ENCODE measurements at regions not wholly inside any gene's neighbourhood (a gene's known extent, or its start where the extent isn't known, plus 50 kb on each side); places are given as distances from the start of the nearest gene placed in this dataset.

GRCh38 chr2:3000968-3001367, 376.6 kb downstream of the EIPR1 start:
- no peak for DNase-seq

- no peak for DNase-seq
These were observed 377.5 kb downstream of the EIPR1 start for GRCh38 chr2:3000125-3000524.

DNA sequence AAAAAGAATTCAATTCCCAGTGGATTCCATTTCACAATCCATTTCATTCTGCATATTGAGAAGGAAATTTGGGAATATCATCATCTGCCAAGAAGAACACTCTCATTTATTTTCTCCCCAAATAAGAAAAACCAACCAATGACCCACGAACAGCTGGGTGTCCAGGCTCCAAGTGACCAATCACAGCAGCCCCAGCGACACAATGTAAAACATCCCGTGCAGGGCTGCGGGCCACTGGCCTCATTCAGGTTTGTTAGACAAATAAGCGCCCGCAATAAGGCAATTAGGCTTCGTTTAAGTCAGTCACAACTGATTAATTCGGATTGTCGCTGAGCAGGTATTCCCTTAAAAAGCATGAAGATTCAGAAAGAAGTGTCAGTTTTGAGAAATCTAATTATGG, 378.6 kb downstream of the EIPR1 start:
- DNase-seq = no peak

DNA sequence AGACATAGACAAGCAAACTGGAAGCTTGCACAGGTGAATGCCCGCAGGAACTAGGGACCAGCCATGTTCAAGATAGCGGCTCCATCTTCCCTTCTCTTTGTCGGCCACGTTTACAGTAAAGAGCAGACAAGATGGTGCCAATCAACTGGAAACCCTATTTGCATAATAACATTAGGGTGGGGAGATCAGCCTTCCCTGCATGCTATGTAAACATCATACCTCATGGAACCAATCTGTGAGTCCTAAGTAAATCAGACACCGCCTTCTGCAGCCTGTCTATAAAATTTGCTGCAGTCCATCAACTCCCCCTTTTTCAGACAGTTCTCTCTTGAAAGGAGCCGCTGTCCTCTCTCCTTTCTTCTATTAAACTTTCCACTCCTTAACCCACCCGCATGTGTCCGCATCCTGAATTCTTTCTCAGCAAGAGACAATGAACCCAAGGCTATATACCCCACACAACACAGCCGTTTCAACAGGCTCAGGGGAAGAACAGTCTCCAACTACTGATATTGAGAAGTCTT, 384.4 kb downstream of the EIPR1 start:
- DNase-seq = no peak

DNA sequence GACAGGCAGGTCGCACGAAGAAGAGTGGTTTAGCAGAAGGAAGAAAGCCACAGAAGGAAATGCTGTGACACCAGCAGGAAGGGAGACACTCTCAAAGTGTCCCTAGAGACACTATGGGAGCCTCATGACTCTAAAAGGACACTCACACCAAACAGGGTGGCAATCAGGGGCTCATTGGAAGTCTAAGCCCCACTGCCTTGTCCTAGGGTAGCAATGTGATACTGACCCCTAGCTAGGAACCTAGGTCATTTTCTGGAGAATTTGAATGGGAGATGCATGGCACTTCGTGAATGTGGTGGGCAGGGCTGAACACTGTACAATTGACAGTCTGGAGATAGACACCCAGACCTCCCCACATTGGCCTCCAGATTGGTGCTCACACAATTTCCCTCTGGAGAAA, 385.0 kb downstream of the EIPR1 start:
- DNase-seq = no peak

- DNase-seq = no peak
These were observed 392.6 kb downstream of the EIPR1 start for GRCh38 chr2:2985020-2985419.

- no peak for DNase-seq
These were observed 396.6 kb downstream of the EIPR1 start for GRCh38 chr2:2981000-2981399.

DNA sequence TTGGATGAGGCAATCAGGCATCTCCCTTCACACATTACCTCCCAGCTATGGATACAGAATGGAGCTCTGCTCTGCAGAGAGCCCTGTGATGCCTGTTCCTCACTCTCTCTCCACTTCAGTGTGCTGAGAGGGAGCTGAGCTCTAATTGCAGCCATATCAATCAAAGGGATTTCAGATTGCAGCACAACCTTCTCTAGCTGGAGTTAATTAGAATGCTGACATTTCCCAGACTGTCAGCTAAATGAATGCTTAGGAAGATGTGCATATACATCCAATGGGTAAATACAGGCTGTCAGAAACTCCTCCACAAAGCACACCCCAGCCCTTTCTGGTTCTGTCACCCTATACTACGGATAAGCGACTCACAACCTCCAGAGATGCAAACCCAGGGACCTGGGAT, 402.6 kb downstream of the EIPR1 start:
- DNase-seq = peak in 1 of 51 donors; percentile 38

DNA sequence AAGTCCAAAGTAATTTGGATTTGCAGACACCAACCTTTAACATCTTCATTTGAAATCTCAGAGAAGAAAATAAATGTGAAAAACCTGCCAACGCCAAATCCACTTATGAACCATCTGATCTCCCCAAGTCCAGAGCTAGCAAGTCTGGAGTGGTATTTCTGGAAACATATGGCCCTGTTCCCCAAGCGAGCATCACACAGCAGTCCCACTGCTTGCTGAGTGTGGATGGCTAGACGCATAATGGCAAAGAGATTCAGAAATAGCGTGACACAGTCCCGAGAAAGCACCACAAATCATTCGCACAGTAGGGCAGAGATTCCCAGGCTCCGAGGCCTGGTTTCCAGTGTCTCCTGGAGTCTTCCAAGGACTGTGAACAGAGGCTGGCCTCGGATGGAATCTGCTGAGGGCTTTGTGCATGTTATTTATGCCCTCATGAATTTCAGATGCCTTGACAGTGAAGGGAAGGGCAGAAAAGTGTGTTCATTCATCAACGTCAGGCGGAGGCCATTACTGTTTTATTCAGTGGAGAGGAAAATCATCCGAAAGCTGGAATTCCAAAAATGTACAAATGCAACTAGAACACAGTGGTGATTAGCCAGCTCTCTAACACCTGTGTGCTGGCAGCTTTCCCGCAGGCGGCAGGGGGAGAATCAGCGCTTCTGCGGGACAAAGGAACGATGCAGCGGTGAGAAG, 417.0 kb downstream of the EIPR1 start:
- DNase-seq = no peak

GRCh38 chr2:2950403-2950952, 427.1 kb downstream of the EIPR1 start:
- peak in 2 of 51 donors; percentile 2 to 21 for DNase-seq

DNA sequence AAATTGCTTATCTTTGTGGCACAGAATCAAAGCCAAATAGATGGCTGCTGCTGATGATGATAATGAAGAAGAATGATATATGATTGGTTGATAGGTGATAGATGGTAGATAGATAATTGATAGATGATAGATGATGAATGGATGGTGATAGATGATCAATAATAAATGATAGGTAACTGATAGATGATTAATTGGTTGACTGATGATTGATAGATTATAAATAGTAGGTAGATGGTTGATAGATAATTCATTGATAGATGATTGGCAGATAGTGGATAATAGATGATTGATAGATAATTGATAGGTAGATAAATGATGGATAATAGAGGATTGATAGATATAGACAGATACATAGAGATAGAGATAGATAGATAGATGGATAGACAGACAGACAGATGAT, 430.2 kb downstream of the EIPR1 start:
- DNase-seq = no peak

- no peak for DNase-seq
These were observed 434.7 kb downstream of the EIPR1 start for GRCh38 chr2:2942906-2943305.

DNA sequence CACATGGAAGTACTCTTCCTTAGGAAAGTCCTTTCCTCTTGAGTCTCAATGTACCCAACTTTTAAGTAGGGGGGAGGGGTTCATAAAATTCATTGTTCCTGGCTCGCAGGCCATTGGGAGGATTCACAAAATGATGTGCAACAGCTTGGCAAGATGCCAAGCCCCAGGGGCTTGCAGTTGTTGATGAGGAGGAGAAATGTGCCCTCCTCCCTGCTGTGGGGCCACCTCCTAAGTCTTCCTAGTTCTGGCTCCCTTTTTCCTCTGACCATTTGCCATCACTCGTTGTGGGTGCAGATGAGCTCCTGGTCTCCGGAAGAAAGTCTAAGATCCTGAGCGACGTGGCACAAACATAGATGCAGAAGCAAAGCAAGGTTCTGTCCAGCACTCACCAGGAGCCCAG, 435.4 kb downstream of the EIPR1 start:
- no peak for DNase-seq

GRCh38 chr2:2941205-2941604, 436.4 kb downstream of the EIPR1 start:
- no peak for DNase-seq

DNA sequence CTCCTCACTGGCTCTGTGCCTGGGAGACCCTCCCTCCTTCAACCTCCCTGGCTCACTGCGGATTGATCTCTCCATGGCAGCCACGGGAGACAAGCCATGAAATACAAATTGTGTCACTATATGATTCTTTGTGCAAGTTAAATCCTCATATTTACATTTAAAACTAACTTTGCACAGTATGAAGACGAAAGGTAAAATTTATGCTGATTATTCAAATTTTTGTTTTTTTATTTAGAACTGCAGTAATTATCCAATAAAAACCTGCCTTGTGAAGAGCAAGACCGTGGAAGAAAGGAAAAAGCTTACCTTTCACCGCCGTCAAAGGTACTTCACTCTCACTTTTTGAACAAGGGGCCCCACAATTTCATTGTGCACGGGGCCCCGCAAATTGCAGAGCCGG, 436.9 kb downstream of the EIPR1 start:
- no peak for DNase-seq

DNA sequence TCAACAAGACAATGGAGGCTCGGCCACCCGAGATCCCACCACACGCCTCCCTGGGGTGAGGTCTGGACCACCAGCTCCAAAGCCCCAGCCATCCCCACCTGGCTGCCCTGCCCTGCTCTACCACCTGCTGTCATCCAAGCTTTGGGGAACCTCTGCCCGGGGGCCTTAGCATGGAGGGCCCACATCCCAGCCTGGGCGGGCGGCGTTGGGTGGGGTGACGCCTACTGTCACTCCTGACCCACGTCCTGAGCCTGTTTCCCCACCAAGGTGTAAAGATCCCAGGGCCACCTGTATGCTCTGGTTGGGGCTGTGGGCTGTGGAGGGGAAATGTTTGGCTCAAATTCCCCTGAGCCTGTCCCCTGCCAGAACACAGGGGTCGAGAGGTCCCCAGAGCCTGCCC, 437.6 kb downstream of the EIPR1 start:
- no peak for DNase-seq

- DNase-seq = no peak
These were observed 438.4 kb downstream of the EIPR1 start for GRCh38 chr2:2939078-2939795.

DNA sequence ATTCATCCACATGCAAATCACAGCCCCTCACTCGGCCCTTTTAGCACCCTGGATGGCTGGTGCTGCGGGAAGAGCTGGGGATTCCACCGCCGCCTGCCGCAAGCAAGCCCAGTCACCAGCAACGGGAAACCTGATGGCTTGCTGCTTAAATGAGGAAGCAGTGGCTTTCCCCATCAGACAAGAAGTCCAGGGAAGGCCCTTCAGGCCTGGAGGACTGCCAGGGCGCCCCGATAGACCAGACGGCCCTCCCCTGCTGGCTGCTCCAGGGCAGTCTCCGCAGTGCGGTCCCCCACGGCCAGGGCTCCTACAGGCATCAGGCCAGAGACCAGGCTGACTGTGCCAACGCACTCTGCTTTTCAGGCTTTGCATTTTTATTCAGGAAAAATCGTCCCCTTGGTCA, 439.1 kb downstream of the EIPR1 start:
- peak in 36 of 51 donors; percentile 7 to 82 (median 46) for DNase-seq

- no peak for DNase-seq
These were observed 442.0 kb downstream of the EIPR1 start for GRCh38 chr2:2935445-2936149.

DNA sequence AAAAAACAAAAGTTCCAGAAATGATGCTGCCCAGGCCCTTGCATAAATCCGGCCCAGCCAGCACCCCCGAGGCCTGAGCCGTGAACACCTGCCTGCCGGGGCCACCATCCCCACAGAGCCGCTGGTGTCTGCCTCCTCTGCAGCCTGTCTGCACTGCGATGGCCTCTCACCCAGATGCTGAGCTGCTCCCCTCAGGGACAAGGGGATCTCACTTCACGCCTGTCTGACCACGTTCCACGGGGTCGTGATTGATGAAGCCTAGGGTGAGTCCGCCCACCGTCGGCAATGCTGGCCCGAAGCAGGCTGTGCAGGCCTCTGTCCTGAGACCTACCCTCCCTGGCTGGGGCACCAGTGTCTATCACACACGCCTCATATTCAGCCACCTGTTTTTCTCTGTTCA, 444.2 kb downstream of the EIPR1 start:
- no peak for DNase-seq

DNA sequence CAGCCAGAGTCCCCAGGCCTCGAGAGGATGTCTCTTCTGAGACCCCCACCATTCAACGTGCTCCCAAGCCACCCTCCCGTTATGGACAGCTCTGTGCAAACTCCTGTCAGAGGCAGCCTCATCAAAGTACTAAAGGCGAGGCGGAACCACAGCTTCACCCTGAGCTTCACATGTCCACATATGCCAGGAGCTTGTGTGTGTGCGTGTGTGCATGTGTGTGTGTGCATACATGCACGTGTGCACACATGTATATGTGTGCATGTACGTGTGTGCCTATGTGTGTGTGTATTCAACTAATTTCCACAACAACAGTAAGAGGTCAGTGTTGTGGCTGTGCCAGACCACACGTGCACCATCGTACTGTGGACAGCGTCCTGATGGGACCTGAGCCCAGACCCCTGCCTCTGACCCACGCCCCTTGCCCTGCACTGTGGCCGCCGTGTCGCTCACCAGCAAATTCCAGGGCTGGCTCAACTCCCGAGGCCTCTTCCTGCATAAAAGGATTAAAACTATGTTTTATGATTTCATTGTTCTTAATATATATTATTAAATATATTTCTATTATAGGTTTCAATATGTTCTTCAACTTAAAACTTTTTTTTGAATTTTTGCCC, 444.8 kb downstream of the EIPR1 start:
- DNase-seq = no peak

GRCh38 chr2:2932189-2932588, 445.4 kb downstream of the EIPR1 start:
- DNase-seq = no peak

All from hypothalamus (tissue), 51 donors.